GM21515 (cell line): ENCODE measurements at regions not wholly inside any gene's neighbourhood (a gene's known extent, or its start where the extent isn't known, plus 50 kb on each side); places are given as distances from the start of the nearest gene placed in this dataset.
A peak's percentile ranks its signal among the peaks of the same experiment; 100 is the strongest.

Source experiments
- ATAC-seq: cut with Tn5 transposase; IDR thresholded peaks from one replicate; pipeline ENCODE4 v1.9.1; 2021; ENCODE audit not compliant: unreplicated experiment

- no peak for ATAC-seq
Observed at GRCh38 chr12:92650228-92650822, 52.5 kb upstream of the PLEKHG7 start.

DNA sequence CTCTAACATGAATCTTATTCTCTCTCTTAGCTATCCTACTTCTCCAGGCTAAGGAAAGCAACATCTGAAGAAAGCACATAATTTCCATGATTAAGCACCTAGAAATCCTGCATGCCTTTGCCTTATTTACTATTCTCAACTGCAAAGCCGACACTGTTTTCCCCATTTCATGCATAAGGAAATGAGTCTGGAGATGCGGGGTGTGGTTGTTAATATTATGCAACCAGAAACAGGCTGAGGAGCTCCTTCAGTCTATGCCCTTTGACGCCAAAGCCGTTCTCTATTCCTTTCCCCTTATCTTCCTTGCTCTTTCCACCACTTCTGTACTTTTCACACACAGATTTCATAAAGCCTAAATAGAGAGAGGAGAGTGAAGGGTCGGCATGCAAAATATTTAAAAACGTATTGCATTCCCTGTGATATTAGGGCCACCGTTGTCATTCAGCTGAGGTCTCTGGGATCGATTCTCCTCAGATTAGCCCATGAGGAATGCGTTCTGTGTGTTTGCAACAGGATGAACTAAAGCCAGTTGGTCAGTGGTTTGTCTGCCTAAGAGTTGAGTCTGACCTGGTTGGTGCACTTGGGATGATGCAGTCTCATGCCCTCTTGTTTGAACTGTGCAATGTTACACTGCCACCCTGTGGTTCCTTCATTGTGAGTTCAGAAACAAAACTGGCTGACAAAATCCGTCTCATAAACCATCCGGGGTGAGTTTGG is 53.1 kb upstream of the PLEKHG7 start:
- ATAC-seq, result peak; percentile 95

DNA sequence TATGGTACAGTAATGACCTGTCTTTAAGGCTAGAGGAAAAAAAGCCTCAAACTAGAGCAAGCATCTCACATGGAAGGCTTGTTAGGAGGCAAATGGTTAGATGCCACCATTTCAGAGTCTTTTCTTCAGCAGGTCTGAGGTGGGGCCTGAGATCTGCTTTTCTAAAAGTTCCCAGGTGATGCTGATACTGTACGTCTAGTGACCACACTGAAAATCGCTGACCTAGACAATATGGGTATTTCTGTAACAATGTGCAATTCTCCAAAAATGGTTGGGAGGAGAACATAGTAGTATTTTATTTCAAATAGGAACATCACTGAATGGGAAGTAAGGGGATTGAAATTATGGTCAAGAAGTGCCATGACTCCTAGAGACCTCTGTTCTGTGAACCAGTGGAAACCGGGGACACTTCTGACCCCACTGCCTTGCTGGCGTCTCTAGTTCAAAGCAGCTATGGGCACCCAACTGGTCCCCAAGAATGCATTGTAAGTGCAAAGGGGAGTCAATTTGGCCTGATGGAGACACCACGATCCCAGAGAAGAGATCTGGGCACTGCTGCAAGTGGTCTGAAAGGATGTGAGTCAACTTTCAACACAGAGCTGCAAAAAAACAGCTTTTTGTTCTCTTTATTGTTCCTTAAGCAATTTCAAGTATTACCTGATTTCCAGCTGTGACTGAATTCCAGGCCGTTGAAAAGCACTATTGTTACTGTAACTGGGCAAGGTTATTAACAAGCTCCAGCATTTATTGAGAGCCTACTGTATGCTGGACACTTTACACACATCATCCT is 54.4 kb upstream of the PLEKHG7 start:
- ATAC-seq, result no peak

GRCh38 chr12:92641291-92641690 is 61.5 kb upstream of the PLEKHG7 start:
- ATAC-seq, result no peak

GRCh38 chr12:92640691-92641090 is 62.1 kb upstream of the PLEKHG7 start:
- ATAC-seq, result no peak

DNA sequence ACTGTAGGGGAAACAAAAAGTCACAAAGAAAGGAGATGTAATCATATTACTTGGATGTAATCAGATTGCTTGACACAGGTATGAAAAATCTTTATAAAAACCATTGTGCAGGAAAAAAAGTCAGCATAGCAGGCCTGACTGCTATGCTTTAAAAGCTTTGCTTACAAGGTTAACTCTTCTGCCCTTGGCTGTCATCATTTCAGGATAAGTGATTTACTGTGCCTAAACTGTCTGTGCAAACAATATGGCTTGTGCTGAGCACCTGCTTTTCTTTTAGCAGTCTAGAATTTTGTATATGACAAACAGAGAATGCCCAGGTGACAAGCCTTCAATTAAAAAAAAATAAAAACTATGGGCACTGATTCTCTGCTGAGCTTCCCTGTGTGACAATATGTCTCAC is 63.8 kb upstream of the PLEKHG7 start:
- ATAC-seq, result no peak

- ATAC-seq, result no peak
Observed at GRCh38 chr12:92634730-92635129, 68.1 kb upstream of the PLEKHG7 start.

GRCh38 chr12:92634202-92634601 is 68.6 kb upstream of the PLEKHG7 start:
- ATAC-seq, result no peak

GRCh38 chr12:92630968-92631367 is 71.8 kb upstream of the PLEKHG7 start:
- ATAC-seq, result no peak

DNA sequence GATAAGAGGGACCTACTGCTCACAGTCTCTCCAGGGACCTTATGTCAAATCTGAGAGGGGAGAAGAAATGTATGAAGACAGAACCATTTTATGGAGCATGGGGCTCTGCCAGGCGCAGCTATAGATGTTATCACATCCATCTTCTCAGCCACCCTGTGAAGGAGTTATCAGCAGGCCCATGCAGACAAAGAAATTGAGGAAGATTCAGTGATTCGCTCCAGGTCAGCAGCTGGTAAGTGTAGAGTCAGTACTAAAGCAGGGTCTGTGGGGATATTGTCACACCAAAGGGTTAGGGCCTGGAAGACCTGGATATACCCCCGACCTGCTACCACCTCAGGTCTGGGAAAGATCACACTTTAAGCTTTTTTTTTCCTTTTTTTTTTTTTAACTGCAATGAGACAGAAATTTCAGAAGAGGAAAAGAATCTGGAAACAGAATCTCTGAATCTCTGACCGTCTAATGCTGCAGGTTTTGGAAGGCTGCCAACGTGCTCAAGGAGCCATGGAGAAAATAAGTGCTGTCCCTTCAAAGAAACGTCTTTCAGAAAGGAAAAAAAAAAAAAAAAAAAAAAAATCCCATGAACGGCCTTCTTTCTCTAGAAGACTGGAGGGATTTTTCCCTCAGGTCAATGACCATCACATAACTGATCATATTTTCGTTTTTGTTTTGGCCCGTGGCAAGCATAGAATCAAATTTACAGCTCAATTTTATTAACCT is 73.3 kb upstream of the PLEKHG7 start:
- ATAC-seq, result no peak

DNA sequence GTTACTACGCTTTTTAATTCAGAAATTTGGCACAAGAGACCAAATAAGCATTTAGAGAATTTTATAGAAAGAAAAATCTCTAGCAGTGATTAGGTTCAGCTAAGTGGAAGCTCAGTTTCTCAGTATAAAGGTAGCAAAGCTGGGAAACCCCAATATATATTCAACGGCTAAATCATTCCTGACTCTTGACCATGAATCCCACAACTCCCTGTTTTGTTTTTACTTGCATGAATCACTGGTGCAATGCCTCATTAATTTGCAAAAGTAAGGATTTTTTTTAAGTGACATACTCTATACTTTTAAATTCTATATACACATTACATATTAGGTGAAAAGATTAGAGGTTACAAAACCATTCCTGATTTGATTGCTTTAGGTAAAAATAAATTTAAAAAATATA is 74.3 kb upstream of the PLEKHG7 start:
- ATAC-seq, result no peak

- ATAC-seq, result no peak
Observed at GRCh38 chr12:92627511-92627910, 75.3 kb upstream of the PLEKHG7 start.

DNA sequence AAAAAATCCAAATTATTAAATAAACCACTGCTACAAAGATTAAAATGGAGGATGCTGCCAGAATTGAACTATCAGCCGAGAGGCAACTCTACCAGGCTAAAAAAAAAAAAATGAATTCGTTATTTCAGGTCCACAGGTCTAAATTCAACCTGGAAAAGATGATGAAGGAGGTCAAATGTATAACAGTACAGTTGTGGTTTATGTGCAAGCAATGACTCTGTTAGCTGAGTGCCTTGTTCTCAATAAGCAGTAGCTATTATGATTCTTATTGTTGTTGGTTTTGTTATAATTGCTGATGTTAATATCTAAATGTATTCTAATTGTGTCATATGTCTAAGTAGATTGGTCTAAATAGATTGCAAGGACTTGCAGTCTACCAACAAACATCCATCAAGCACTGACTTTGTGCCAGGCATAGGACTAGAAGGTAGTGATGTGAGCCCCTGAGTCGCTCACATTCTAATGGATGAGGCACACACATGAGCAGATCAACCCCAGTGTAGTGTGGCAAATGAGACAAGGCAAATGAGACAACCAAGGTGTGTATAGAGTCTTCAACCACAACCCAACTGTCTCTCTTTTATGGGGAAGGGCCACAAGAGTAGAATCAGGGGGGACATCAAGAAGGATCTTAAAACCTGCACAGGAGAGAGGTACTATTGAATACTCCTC is 77.0 kb upstream of the PLEKHG7 start:
- ATAC-seq, result no peak

- no peak for ATAC-seq
Observed at GRCh38 chr12:92624236-92624635, 78.6 kb upstream of the PLEKHG7 start.

DNA sequence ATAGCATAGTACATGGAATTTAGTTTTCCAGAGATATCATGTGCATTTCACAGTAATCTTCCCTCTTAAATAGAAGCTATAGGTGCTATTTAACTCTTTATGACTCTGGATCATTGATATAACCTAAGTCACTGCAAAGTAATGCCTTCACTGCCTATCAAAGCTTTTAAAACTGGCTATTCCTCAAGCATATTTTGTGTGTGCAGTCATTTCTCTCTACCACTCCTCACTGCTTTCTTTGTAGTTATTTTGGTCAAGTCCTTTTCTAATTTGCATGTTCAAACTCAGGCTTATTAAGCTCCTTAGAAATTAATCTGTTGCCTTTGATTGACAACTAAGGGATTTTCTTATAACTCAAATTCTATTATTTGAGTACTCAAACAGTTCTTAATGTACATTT is 79.4 kb upstream of the PLEKHG7 start:
- ATAC-seq, result no peak

- ATAC-seq, result no peak
Observed at GRCh38 chr12:92621833-92622232, 81.0 kb upstream of the PLEKHG7 start.

DNA sequence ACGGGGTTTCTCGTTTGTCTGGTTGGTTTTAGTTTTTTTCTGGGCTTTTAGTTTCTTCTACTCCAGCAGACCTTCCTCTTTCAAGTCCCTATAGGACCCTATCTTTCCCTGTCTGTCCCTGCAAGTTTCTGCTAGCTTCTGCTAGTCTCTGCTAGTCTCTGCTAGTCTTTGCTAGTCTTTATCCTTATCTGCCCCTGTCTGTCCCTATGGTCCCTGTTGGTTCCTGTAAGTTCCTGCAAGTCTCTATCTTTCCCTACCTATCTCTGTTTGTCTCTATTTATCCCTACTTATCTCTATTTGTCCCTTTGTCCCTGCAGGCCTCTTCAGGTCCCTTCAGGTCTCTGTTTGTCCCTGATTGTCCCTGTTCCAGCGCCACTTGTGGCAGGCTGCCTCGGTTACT is 81.5 kb upstream of the PLEKHG7 start:
- ATAC-seq, result no peak

GRCh38 chr12:92619730-92620684 is 82.8 kb upstream of the PLEKHG7 start:
- ATAC-seq, result no peak

- no peak for ATAC-seq
Observed at GRCh38 chr12:92619026-92619425, 83.8 kb upstream of the PLEKHG7 start.

- ATAC-seq, result no peak
Observed at GRCh38 chr12:92615703-92616102, 87.1 kb upstream of the PLEKHG7 start.
